Osteoblast (primary cell): ENCODE measurements at regions not wholly inside any gene's neighbourhood (a gene's known extent, or its start where the extent isn't known, plus 50 kb on each side); places are given as distances from the start of the nearest gene placed in this dataset.

Source experiments
- DNase-seq: peaks from one replicate; pipeline ENCODE4 v3.0.0; 2011; ENCODE audit warnings: low spot score, mixed read lengths; ENCODE audit not compliant: insufficient read length; ENCODE audit errors: missing footprints
- H2AFZ ChIP-seq: 2 replicates; pipeline ENCODE4 v1.6.0; 2011; ENCODE audit warnings: mild to moderate bottlenecking, low read length
- H3K27ac ChIP-seq: 2 replicates; pipeline ENCODE4 v1.5.1; 2011; ENCODE audit warnings: mild to moderate bottlenecking, low read depth, low read length, moderate library complexity
- H3K27me3 ChIP-seq: 2 replicates; pipeline ENCODE4 v1.6.0; 2012; ENCODE audit warnings: mild to moderate bottlenecking, control low read depth, inconsistent platforms, low read length, moderate library complexity; ENCODE audit not compliant: insufficient read depth
- H3K36me3 ChIP-seq: 2 replicates; pipeline ENCODE4 v1.5.1; 2011; ENCODE audit warnings: mild to moderate bottlenecking, low read length, control low read depth, moderate library complexity; ENCODE audit not compliant: insufficient read depth
- H3K4me1 ChIP-seq: 2 replicates; pipeline ENCODE4 v1.5.1; 2011; ENCODE audit warnings: mild to moderate bottlenecking, low read length, control low read depth, moderate library complexity; ENCODE audit not compliant: insufficient read depth
- H3K4me2 ChIP-seq: 2 replicates; pipeline ENCODE4 v1.6.0; 2011; ENCODE audit warnings: mild to moderate bottlenecking, low read length; ENCODE audit not compliant: insufficient read depth
- H3K4me3 ChIP-seq: fragments of 200-600 bp; sonication (generic); 3 replicates; pipeline ENCODE4 v1.5.1; 2012; ENCODE audit warnings: mild to moderate bottlenecking, low read length, inconsistent platforms; ENCODE audit not compliant: insufficient read depth
- H3K79me2 ChIP-seq: 2 replicates; pipeline ENCODE4 v1.6.0; 2012; ENCODE audit warnings: mild to moderate bottlenecking, low read length, control low read depth, inconsistent platforms; ENCODE audit not compliant: insufficient read depth
- H3K9me3 ChIP-seq: 2 replicates; pipeline ENCODE4 v1.5.1; 2011; ENCODE audit warnings: low read depth, low read length, control low read depth
- H4K20me1 ChIP-seq: 2 replicates; pipeline ENCODE4 v1.6.0; 2012; ENCODE audit warnings: mild to moderate bottlenecking, low read length, control low read depth; ENCODE audit not compliant: insufficient read depth
- TF ChIP-seq, protein P1 (sequence below): IDR thresholded peaks from 2 replicates; pipeline ENCODE4 v1.5.1; 2011; ENCODE audit warnings: mild to moderate bottlenecking, low read depth, low read length, moderate library complexity; ENCODE audit errors: extremely low read depth

GRCh38 chr3:106560451-106560966 lies 691.7 kb upstream of the CBLB start:
- Histone ChIP-seq H3K79me2 (no peaks in the 10 kb centered on the region), H3K4me1 (peaks cover 15% of the 10 kb centered on the region), H3K36me3 (no peaks in the 10 kb centered on the region), H3K27ac (peak overlapping the region; percentile 51), H4K20me1 (no peaks in the 10 kb centered on the region), H3K4me2 (peak overlapping the region; percentile 5), H3K4me3 (no peak overlapping the region), H3K9me3 (no peaks in the 10 kb centered on the region), H2AFZ (no peak overlapping the region), H3K27me3 (no peaks in the 10 kb centered on the region)
- TF ChIP-seq, protein P1, sequence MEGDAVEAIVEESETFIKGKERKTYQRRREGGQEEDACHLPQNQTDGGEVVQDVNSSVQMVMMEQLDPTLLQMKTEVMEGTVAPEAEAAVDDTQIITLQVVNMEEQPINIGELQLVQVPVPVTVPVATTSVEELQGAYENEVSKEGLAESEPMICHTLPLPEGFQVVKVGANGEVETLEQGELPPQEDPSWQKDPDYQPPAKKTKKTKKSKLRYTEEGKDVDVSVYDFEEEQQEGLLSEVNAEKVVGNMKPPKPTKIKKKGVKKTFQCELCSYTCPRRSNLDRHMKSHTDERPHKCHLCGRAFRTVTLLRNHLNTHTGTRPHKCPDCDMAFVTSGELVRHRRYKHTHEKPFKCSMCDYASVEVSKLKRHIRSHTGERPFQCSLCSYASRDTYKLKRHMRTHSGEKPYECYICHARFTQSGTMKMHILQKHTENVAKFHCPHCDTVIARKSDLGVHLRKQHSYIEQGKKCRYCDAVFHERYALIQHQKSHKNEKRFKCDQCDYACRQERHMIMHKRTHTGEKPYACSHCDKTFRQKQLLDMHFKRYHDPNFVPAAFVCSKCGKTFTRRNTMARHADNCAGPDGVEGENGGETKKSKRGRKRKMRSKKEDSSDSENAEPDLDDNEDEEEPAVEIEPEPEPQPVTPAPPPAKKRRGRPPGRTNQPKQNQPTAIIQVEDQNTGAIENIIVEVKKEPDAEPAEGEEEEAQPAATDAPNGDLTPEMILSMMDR, result no peak
- peak; percentile 43 for DNase-seq

GRCh38 chr3:106566277-106566676 lies 697.5 kb upstream of the CBLB start:
- Histone ChIP-seq H3K4me1 (peaks cover 11% of the 10 kb centered on the region), H2AFZ (peak overlapping the region; percentile 15), H3K36me3 (no peaks in the 10 kb centered on the region), H3K9me3 (no peaks in the 10 kb centered on the region), H3K27me3 (no peaks in the 10 kb centered on the region), H3K79me2 (no peaks in the 10 kb centered on the region), H3K27ac (peak overlapping the region; percentile 34), H3K4me3 (no peak overlapping the region), H4K20me1 (no peaks in the 10 kb centered on the region), H3K4me2 (peak overlapping the region; percentile 41)
- DNase-seq, result no peak
- TF ChIP-seq, protein P1, result peak; percentile 49

DNA sequence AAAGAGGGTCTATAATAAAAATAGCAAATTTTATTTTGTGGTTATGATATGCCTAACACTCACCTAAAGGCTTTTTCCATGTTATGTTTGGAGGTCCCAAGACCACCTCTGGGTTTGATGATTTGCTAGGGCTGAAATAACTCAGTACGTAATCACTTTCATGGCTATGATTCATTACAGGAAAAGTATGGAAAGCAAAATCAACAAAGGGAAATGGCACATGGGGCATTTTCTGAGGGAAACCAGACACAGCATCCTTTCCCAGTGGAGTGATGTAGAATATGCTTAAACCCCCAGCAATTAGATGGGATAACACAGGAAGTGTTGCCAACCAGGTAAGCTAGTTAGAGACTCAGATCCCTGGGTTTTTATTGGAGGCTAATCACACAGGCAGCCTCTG lies 701.6 kb upstream of the CBLB start:
- H3K9me3 ChIP-seq, result no peaks in the 10 kb centered on the region
- H4K20me1 ChIP-seq, result no peaks in the 10 kb centered on the region
- DNase-seq, result no peak
- peaks cover 11% of the 10 kb centered on the region for H3K4me1 ChIP-seq
- no peaks in the 10 kb centered on the region for H3K27me3 ChIP-seq
- no peaks in the 10 kb centered on the region for H3K79me2 ChIP-seq
- no peak overlapping the region for H3K4me2 ChIP-seq
- H3K4me3 ChIP-seq, result no peak overlapping the region
- no peak overlapping the region for H2AFZ ChIP-seq
- no peak overlapping the region for H3K27ac ChIP-seq
- no peaks in the 10 kb centered on the region for H3K36me3 ChIP-seq
- TF ChIP-seq, protein P1, result no peak

DNA sequence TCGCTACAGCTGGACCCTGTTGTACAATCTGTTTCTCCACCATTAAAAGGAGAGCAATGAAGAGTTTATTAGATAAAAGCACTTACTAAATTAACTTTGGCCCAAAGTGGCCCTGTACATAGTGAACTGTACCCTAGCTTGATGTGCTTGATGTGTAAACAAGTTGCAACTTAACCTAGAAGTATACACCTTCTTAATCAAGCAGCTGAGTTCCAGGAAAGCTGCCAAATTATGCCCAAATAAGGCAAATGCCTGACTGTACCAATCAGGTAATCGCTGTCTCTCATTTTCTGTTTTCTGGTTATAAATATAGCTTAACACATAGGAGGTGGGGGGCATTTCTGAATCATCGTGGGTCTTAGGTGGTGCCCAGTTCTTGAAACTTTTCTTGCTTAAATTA lies 704.8 kb upstream of the CBLB start:
- Histone ChIP-seq H3K4me2 (no peak overlapping the region), H4K20me1 (no peaks in the 10 kb centered on the region), H3K79me2 (no peaks in the 10 kb centered on the region), H3K27ac (no peak overlapping the region), H2AFZ (no peak overlapping the region), H3K4me1 (peaks cover 6% of the 10 kb centered on the region), H3K9me3 (no peaks in the 10 kb centered on the region), H3K27me3 (no peaks in the 10 kb centered on the region), H3K4me3 (no peak overlapping the region), H3K36me3 (no peaks in the 10 kb centered on the region)
- TF ChIP-seq, protein P1, result no peak
- DNase-seq, result no peak
